SIG-M5 treated with dmso at 0.1 percent for 504 hours (cell line): ENCODE measurements at regions not wholly inside any gene's neighbourhood (a gene's known extent, or its start where the extent isn't known, plus 50 kb on each side); places are given as distances from the start of the nearest gene placed in this dataset.

ENCODE experiments used
- DNase-seq: peaks from one replicate; lab custom pipeline; 2025; ENCODE audit not compliant: unreplicated experiment; lab: John Stamatoyannopoulos, UW

DNA sequence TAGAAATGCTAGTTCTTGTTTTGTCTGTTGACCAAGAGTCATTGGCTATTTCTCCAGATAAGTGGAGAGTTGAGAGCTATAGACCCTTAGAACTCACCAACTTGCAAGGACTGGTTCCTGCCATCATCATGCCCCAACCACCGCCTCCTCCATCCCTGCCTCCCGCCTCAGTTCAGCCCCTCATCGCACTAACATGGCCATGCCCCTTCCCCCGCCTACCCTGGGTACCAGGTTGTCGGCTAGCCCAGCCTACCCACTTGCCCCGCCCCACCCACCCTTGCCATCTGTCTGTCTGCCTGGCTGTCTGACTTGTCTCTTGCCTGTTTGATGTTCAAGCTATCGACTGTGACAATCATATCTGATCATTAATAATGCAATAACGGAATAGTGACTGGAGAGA is 154.1 kb downstream of the TRIM29 start:
- DNase-seq: no peak

- DNase-seq: no peak
Measured at GRCh38 chr11:119983240-119983732, 154.6 kb downstream of the TRIM29 start.

GRCh38 chr11:119982517-119983239 is 155.2 kb downstream of the TRIM29 start:
- DNase-seq: no peak

- DNase-seq: no peak
Measured at GRCh38 chr11:119980431-119980830, 157.5 kb downstream of the TRIM29 start.

GRCh38 chr11:119979701-119980100 is 158.2 kb downstream of the TRIM29 start:
- no peak for DNase-seq

DNA sequence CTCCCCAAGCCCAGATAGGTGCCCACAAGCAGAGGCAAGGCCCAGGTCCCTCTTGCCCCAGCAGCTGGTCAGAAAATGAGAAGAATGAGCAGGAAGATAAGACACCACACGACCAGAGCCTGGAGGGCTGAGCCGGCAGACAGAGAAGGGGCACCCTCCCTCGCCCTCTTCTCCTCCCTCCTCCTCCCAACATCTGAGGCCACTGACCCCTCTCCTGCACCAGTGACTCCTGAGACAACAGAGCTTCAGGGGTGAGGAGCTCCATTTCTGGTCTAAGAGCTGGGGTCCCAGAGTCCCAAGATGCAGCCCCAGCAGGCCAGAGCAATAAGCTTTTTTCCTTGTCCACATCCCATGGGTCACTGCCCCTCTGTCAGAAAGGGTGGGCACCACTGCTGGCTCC is 159.2 kb downstream of the TRIM29 start:
- DNase-seq: no peak

DNA sequence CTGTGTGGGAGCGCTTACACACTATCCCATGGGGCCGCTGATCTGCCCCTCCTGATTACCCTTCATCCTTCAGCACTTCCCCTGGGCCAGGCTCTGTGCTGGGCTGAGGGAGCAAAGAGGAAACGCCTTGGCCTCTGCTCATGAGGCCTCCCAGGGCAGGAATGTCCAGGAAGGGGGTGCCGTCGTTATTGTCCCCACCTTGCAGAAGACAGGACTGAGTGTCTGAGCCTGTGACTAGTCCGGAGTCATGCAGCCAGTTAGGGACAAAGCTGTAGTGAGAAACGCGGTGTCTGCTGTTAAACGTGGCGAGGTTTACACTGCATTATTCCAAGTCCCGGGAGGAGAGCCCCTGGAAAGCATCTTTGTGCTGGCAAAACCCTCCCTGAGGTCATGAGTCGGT is 160.0 kb downstream of the TRIM29 start:
- DNase-seq: no peak

DNA sequence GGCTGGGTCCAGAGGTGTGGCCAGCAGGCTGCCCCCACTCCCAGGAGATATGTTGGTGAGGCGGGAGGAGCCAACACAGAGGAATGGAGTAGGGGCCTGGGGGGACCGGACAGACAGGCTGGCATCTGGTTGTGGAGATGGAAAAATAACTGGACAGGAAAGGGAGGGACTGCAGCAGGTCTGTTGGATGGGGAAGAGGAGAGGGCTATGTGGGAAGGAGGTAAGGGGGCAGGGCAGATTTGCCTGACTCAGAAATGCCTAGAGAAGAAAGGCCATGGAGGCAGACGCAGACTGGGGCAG is 160.4 kb downstream of the TRIM29 start:
- no peak for DNase-seq

DNA sequence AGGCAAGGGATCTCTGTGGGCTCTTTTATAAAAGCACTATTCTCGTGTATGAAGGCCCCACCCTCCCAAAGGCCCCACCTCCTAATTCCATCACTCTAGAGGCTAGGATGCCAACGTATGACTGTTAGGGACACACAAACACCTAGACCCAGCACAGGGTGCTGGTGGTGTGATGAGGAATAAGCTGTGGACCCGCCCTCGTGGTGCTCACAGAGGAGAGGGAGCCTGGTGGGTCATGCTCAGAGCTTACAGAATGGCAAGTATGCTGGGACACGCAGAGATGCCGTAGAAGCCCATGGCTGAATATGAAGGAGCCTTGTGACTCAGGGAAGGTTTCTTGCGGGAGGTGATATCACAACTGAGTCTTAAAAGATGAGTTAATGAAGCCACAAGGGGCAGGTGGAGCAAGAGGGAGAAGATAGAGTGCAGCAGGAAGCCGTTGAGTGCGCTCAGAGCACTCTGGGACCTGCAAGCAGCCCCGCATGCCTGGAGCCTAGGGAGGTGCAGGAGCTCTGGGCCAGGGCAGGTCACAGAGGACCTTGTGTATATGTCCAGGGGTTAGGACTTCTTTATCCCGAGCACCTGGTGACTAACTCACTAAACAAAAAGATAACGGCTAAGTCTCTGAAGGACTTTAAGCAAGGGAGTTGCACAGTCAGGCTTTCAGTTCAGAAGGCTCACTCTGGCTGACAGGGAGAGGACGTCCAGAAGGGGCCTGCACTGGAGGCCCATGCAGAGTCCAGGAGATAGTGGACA is 160.9 kb downstream of the TRIM29 start:
- DNase-seq: no peak

- DNase-seq: no peak
Measured at GRCh38 chr11:119975561-119976152, 162.3 kb downstream of the TRIM29 start.

DNA sequence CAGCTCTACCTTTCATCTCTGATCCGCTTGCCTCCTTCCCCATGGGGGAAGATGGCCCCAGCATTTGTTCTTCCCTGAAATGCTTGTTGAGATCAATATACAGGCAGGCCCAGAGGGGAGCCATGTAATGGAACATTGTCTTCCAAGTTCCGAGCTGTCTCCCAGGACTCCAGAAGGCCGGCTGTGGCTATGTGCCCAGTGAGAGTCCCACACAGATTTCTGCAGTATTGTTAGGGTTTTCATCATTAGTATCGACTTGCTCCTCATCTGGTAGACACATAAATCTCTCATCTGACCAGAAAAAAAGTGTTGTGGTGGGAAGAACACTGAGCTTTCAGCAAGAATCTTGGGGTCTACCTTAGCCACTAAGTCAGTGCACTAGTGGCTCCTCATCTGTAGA is 163.4 kb downstream of the TRIM29 start:
- no peak for DNase-seq

- DNase-seq: no peak
Measured at GRCh38 chr11:119974051-119974450, 163.9 kb downstream of the TRIM29 start.

DNA sequence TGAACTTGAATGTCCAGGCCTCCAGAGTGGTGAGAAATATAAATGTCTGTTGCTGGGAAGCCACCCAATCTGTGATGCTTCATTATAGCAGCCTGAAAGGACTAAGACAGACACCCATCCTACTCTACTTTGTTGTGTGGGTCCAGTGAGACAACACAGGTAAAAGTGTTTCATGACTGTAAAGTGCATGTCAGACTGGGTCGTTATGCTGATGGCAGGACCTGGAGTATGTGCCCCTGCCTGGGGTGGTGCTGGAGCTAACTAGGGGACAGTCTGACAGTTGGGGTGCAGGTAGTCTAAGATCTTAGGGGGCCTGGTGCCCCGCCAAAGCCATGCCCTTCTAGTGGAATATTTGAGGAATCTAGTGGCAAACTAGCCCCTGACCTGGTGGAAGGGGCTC is 165.6 kb downstream of the TRIM29 start:
- DNase-seq: no peak

- DNase-seq: no peak
Measured at GRCh38 chr11:119970555-119971304, 167.2 kb downstream of the TRIM29 start.

DNA sequence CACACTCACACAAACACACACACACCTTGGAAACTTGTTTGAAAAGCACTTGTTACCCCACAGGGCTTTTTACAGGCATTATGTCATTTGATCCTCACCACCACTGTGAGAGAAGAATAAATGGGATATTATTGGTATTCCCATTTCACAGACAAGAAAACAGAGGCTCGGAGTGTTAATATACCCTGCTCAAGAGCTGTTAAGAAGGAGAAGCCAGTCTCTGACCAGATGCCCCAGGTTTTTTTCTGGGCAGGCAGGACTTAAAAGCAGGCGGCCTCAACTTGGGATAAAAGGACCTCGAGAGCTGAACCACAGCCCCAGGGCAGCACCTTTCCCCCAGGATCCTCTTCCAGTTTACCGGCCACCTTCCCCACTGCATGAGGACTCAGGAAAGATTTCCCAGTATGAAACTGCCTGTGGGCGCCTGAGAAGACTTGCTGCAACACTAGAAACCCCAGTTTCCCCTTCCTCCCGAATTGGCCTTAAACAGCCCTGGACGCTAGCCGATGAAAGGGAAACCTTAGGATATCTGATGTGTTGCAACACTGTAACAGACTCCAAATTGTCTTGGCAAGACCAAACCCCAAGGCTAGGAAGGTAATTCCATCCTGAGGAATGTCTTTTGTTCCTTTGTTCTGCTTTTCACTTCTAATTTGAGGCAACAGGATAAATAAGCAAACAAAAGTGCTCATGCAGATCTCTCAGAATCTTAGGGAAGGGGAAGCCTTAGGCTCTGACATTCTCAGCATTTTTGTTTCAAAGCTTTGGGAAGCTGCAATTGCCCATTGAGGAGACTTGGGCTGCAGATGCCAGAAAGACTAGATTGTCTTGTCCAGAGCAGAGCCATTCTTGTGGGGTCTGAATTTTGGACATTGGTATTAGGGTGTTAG is 173.5 kb downstream of the TRIM29 start:
- no peak for DNase-seq

DNA sequence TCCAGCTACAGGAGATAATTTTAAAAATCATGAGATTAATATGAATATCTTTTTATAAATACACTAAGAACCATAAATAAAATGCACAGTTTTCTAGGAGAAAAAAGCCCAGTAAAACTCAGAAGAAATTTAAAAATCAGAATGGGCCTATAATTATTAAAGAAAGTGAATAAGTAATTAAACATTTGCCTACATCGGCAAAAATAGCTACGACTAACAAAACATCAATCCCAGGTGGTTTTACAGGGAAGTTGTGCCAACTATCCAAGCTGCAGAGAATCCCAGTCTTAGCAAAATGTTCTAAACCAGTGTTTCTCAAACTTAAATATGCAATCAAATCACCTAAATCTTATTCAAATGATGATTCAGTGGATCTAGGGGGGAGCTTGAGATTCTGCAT is 180.0 kb downstream of the TRIM29 start:
- no peak for DNase-seq

GRCh38 chr11:119952441-119952840 is 185.5 kb downstream of the TRIM29 start:
- DNase-seq: no peak

GRCh38 chr11:119943298-119943655 is 194.6 kb downstream of the TRIM29 start:
- DNase-seq: no peak

- no peak for DNase-seq
Measured at GRCh38 chr11:119942583-119943297, 195.2 kb downstream of the TRIM29 start.
